ENCODE measurements at regions not wholly inside any gene's neighbourhood (a gene's known extent, or its start where the extent isn't known, plus 50 kb on each side); places are given as distances from the start of the nearest gene placed in this dataset.

- no peak for DNase-seq
- H3K36me3 ChIP-seq: peaks cover 35% of the 10 kb centered on the region
- H3K27ac ChIP-seq: no peak overlapping the region
- no peak overlapping the region for H3K4me3 ChIP-seq (ENCODE audit: low read depth, low read length)
- H3K27me3 ChIP-seq (ENCODE audit: insufficient read depth, low read depth, severe bottlenecking): no peaks in the 10 kb centered on the region
- no peak for TF ChIP-seq CTCF (IDR thresholded peaks at IDR 0.05; ENCODE audit: low read depth, low read length)
- H3K9me3 ChIP-seq (ENCODE audit: severe bottlenecking): no peaks in the 10 kb centered on the region
These were observed 298.8 kb upstream of the UMPS start for GRCh38 chr3:124431331-124431994.

- no peaks in the 10 kb centered on the region for H3K9me3 ChIP-seq (ENCODE audit: severe bottlenecking)
- no peak overlapping the region for H3K27ac ChIP-seq
- TF ChIP-seq CTCF (IDR thresholded peaks at IDR 0.05; ENCODE audit: low read depth, low read length): no peak
- no peaks in the 10 kb centered on the region for H3K27me3 ChIP-seq (ENCODE audit: insufficient read depth, low read depth, severe bottlenecking)
- no peak overlapping the region for H3K4me3 ChIP-seq (ENCODE audit: low read depth, low read length)
- peaks cover 35% of the 10 kb centered on the region for H3K36me3 ChIP-seq
- DNase-seq: no peak
These were observed 296.1 kb upstream of the UMPS start for GRCh38 chr3:124434176-124434575.

DNA sequence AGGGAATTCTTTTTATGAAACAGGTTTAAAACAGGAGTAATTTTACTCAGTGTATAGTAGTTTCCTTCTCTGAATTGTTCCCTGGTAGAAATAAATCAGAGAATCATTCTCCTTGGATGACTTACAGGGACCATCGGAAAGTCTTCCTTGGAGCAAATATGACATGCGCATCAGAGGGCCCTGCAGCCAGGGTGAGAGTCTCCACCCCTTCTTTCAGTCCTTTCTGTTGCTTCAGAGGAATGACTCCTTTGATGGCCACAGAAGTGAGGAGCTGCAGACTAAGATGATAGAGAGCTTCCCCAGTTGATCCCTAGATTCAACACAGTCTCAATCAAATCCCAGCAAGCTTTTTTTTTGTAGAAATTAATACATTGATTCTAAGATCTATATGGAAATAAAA lies 294.8 kb upstream of the UMPS start:
- Histone ChIP-seq H3K9me3 (ENCODE audit: severe bottlenecking) (no peaks in the 10 kb centered on the region), H3K27ac (no peak overlapping the region), H3K4me3 (ENCODE audit: low read depth, low read length) (no peak overlapping the region), H3K27me3 (ENCODE audit: insufficient read depth, low read depth, severe bottlenecking) (no peaks in the 10 kb centered on the region), H3K36me3 (peaks cover 35% of the 10 kb centered on the region)
- DNase-seq: no peak
- no peak for TF ChIP-seq CTCF (IDR thresholded peaks at IDR 0.05; ENCODE audit: low read depth, low read length)

DNA sequence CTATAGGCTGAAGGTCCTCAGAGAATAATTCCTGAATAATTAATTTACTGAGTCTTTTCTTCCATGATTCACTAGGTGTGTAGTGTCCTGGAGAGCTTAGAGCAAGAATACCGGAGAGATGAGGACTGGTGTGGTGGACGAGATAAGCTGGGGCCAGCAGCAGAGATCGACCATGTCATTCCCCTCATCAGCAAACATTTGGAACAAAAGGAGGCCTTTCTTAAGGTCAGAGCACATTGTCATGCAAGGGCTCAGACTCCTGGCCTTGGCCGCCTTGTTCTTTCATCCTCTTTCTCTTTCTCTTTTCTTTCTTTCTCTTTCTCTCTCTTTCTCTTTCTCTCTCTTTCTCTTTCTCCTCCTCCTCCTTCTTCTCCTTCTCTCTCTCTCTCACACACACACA lies 291.4 kb upstream of the UMPS start:
- no peak for DNase-seq

DNA sequence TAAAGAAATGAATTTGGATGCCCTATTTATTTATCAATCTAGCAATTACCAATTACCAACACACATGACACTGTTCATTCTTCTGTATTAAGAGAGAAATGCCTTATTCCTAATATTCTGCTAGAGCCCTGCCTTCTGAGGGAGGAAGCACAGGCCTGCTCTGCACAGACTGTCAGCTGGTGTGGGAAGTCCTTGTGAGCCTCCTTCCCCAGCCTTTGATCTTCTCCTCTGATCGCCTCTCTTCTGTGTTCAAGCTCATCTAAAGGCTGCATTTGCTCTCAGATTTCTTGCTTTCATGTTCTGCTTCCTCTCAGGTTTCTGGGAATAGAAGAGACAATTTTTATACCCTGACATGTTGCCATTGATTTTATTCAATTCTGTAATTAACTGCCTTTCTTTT lies 290.6 kb upstream of the UMPS start:
- no peak for TF ChIP-seq CTCF (IDR thresholded peaks at IDR 0.05; ENCODE audit: low read depth, low read length)
- H3K27me3 ChIP-seq (ENCODE audit: insufficient read depth, low read depth, severe bottlenecking): no peaks in the 10 kb centered on the region
- no peaks in the 10 kb centered on the region for H3K9me3 ChIP-seq (ENCODE audit: severe bottlenecking)
- peaks cover 18% of the 10 kb centered on the region for H3K36me3 ChIP-seq
- no peak overlapping the region for H3K4me3 ChIP-seq (ENCODE audit: low read depth, low read length)
- DNase-seq: no peak
- no peak overlapping the region for H3K27ac ChIP-seq

More for the DNA sequence above, 291.4 kb upstream of the UMPS start:
- no peak for TF ChIP-seq CTCF (IDR thresholded peaks at IDR 0.05; ENCODE audit: low read depth, low read length)
- H3K36me3 ChIP-seq: peaks cover 20% of the 10 kb centered on the region
- H3K27me3 ChIP-seq (ENCODE audit: insufficient read depth, low read depth, severe bottlenecking): no peaks in the 10 kb centered on the region
- H3K9me3 ChIP-seq (ENCODE audit: severe bottlenecking): no peaks in the 10 kb centered on the region
- no peak overlapping the region for H3K4me3 ChIP-seq (ENCODE audit: low read depth, low read length)
- H3K27ac ChIP-seq: no peak overlapping the region

DNA sequence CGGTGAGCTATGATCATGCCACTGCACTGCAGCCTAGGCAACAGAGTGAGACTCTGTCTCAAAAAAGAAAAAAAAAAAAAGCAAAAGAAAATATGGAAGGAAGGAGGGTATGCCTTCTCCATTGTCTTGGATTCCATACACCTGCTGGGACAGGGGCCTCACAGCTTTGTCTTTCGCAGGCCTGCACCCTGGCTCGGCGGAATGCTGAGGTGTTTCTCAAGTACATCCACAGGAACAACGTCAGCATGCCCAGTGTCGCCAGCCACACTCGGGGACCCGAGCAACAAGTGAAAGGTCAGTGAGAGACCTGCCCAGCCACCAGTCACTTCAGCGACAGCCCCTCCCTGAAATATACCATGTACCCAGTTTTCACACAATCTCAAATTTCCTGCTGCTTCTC lies 288.5 kb upstream of the UMPS start:
- no peak for DNase-seq

More for the DNA sequence above, 288.5 kb upstream of the UMPS start:
- no peaks in the 10 kb centered on the region for H3K27me3 ChIP-seq (ENCODE audit: insufficient read depth, low read depth, severe bottlenecking)
- no peak for TF ChIP-seq CTCF (IDR thresholded peaks at IDR 0.05; ENCODE audit: low read depth, low read length)
- H3K27ac ChIP-seq: no peak overlapping the region
- H3K4me3 ChIP-seq (ENCODE audit: low read depth, low read length): no peak overlapping the region
- no peaks in the 10 kb centered on the region for H3K9me3 ChIP-seq (ENCODE audit: severe bottlenecking)
- H3K36me3 ChIP-seq: peaks cover 12% of the 10 kb centered on the region
